ENCODE measurements at regions not wholly inside any gene's neighbourhood (a gene's known extent, or its start where the extent isn't known, plus 50 kb on each side); places are given as distances from the start of the nearest gene placed in this dataset.

DNA sequence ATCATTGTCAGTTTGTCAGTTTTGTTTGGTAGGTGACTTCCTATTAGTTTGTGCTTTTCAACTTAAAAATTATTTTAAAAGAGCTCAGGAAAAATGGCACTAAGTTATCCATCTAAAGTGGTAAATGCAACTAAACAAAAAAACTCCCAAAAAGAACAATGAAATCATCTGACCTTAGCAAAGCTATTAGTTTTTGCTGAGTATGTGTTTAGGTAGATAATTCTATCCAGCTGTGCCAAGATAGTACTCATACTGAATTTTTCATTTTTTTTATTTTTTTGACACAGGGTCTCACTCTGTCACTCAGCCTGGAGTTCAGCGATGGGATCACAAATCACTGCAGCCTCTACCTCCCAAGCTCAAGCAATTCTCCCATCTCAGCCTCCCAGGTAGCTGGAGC lies 645.3 kb downstream of the TBC1D4 start:
- no peak for DNase-seq (ENCODE audit: low spot score in 2 of 2)
- Histone ChIP-seq H3K9me3 (no peaks in the 10 kb centered on the region), H3K27ac (no peak overlapping the region), H3K4me1 (no peaks in the 10 kb centered on the region), H3K36me3 (no peaks in the 10 kb centered on the region), H3K27me3 (no peaks in the 10 kb centered on the region), H3K4me3 (no peak overlapping the region)
- TF ChIP-seq POLR2A (IDR thresholded peaks at IDR 0.05) (no peak), POLR2AphosphoS5 (IDR thresholded peaks at IDR 0.05) (no peak)
- TF ChIP-seq, protein P1, sequence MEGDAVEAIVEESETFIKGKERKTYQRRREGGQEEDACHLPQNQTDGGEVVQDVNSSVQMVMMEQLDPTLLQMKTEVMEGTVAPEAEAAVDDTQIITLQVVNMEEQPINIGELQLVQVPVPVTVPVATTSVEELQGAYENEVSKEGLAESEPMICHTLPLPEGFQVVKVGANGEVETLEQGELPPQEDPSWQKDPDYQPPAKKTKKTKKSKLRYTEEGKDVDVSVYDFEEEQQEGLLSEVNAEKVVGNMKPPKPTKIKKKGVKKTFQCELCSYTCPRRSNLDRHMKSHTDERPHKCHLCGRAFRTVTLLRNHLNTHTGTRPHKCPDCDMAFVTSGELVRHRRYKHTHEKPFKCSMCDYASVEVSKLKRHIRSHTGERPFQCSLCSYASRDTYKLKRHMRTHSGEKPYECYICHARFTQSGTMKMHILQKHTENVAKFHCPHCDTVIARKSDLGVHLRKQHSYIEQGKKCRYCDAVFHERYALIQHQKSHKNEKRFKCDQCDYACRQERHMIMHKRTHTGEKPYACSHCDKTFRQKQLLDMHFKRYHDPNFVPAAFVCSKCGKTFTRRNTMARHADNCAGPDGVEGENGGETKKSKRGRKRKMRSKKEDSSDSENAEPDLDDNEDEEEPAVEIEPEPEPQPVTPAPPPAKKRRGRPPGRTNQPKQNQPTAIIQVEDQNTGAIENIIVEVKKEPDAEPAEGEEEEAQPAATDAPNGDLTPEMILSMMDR (IDR thresholded peaks at IDR 0.05) = no peak
- intact Hi-C loops (cut with DNase I; ENCODE audit: low total_unique reads) = no loop called here

DNA sequence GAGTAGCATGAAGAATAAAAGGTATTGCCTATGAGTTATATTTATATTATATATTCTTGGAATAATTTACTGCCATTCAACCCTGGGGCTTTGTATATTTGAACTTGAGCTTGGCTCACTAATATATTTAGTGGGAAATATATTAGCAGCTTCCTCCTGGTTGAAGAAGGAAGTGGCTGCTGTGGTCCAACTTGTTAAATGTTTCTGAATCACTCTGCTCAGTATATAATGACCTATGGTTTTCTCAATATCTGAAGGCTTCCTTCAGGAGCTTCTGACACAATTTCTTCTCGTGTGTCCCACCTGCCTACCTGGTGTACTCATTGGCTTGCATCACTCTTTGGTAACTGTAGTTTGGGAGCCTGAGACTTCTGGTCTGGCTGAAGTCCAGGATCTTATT lies 646.4 kb downstream of the TBC1D4 start:
- no peak for DNase-seq (ENCODE audit: low spot score in 2 of 2)
- Histone ChIP-seq H3K27ac (no peak overlapping the region), H3K4me1 (no peaks in the 10 kb centered on the region), H3K27me3 (no peaks in the 10 kb centered on the region), H3K9me3 (no peaks in the 10 kb centered on the region), H3K36me3 (no peaks in the 10 kb centered on the region), H3K4me3 (no peak overlapping the region)
- TF ChIP-seq POLR2AphosphoS5 (IDR thresholded peaks at IDR 0.05) (no peak), POLR2A (IDR thresholded peaks at IDR 0.05) (no peak)
- TF ChIP-seq, protein P1 (IDR thresholded peaks at IDR 0.05) = no peak
- intact Hi-C loops (cut with DNase I; ENCODE audit: low total_unique reads) = no loop called here

DNA sequence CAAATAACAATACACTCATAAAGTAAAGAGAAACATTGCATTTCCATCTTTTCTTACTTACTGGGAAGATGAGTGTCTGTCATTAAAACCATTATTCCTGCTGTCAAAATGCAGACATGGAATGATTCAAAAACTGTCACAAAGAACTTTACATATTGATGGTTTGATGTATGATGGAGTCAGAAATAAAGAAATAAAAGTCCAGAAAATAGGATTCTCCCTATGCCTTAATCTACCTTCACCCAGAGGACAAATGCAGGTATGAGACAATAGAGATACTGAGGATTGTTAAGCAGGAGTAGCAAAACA lies 656.1 kb downstream of the TBC1D4 start:
- no peak for DNase-seq (ENCODE audit: low spot score in 2 of 2)
- Histone ChIP-seq H3K4me3 (no peak overlapping the region), H3K27ac (no peak overlapping the region), H3K4me1 (no peaks in the 10 kb centered on the region), H3K27me3 (no peaks in the 10 kb centered on the region), H3K36me3 (no peaks in the 10 kb centered on the region), H3K9me3 (no peaks in the 10 kb centered on the region)
- intact Hi-C loops (cut with DNase I; ENCODE audit: low total_unique reads) = no loop called here
- TF ChIP-seq, protein P1 (IDR thresholded peaks at IDR 0.05) = no peak
- TF ChIP-seq POLR2A (IDR thresholded peaks at IDR 0.05) (no peak), POLR2AphosphoS5 (IDR thresholded peaks at IDR 0.05) (no peak)

DNA sequence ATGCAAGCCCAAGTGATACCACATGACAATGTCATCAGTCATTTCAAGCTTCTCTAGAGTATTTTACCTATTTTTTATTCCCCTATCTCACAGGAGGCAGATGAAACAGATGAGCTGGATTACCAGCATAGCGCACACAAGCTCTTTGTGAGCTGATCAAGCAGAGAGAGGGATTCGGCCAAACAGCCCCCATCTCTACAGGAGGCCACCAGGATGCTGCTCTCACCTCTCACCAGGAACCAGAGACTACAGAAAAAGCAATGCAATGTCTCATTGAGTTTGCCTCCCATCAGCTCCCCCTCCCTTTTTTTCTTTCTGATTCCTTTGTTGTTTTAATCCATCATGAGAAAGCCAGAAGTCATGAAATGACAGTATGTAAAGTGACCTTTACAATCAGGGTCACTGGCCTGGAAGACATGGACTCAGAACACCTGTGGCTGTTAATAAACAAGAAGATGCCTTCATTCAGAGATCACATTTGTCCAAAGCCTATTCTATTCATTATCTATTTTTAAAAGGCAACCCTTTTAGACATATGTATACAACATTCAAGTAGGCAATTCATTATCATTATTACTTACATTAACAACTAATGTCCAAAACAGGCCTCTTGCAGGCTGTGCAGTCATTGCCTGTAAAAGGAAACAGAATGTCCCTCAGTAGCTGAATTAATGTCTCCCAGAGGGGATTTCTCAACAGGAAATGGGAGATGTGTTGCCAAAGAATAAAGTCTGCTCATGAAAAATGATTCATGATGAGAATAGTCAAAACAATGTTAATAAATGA lies 656.6 kb downstream of the TBC1D4 start:
- intact Hi-C loops (cut with DNase I; ENCODE audit: low total_unique reads) = no loop called here
- Histone ChIP-seq H3K27me3 (no peaks in the 10 kb centered on the region), H3K9me3 (no peaks in the 10 kb centered on the region), H3K4me3 (no peak overlapping the region), H3K4me1 (no peaks in the 10 kb centered on the region), H3K36me3 (no peaks in the 10 kb centered on the region), H3K27ac (no peak overlapping the region)
- TF ChIP-seq POLR2AphosphoS5 (IDR thresholded peaks at IDR 0.05) (no peak), POLR2A (IDR thresholded peaks at IDR 0.05) (no peak)
- TF ChIP-seq, protein P1 (IDR thresholded peaks at IDR 0.05) = no peak
- DNase-seq (ENCODE audit: low spot score in 2 of 2) = no peak

DNA sequence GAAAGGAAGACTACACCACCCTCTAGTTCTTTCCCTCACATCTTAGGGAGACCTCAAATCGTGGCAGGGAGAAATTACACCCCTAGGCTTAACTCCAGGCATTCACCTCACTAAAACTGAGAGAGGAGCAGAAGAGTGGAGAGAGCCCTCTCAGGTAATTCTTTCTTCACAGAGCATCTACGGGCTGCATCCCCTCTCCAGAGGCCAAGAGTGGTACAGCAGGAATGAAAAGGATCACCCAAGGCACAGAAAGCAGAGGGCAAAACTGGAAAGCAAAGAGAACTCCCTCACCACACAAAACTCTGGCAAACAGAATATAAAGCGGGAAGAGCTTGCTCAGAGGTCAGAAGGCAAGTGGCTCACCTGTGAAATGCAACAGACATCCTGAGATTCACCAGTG lies 661.2 kb downstream of the TBC1D4 start:
- Histone ChIP-seq H3K27ac (no peak overlapping the region), H3K9me3 (no peaks in the 10 kb centered on the region), H3K4me1 (no peaks in the 10 kb centered on the region), H3K4me3 (no peak overlapping the region), H3K27me3 (no peaks in the 10 kb centered on the region), H3K36me3 (no peaks in the 10 kb centered on the region)
- DNase-seq (ENCODE audit: low spot score in 2 of 2) = no peak
- TF ChIP-seq, protein P1 (IDR thresholded peaks at IDR 0.05) = no peak
- TF ChIP-seq POLR2AphosphoS5 (IDR thresholded peaks at IDR 0.05) = no peak
- TF ChIP-seq POLR2A (IDR thresholded peaks at IDR 0.05) = no peak
- intact Hi-C loops (cut with DNase I; ENCODE audit: low total_unique reads) = no loop called here

Data from breast epithelium (tissue), 4 donors.